ENCODE measurements at regions not wholly inside any gene's neighbourhood (a gene's known extent, or its start where the extent isn't known, plus 50 kb on each side); places are given as distances from the start of the nearest gene placed in this dataset.

DNA sequence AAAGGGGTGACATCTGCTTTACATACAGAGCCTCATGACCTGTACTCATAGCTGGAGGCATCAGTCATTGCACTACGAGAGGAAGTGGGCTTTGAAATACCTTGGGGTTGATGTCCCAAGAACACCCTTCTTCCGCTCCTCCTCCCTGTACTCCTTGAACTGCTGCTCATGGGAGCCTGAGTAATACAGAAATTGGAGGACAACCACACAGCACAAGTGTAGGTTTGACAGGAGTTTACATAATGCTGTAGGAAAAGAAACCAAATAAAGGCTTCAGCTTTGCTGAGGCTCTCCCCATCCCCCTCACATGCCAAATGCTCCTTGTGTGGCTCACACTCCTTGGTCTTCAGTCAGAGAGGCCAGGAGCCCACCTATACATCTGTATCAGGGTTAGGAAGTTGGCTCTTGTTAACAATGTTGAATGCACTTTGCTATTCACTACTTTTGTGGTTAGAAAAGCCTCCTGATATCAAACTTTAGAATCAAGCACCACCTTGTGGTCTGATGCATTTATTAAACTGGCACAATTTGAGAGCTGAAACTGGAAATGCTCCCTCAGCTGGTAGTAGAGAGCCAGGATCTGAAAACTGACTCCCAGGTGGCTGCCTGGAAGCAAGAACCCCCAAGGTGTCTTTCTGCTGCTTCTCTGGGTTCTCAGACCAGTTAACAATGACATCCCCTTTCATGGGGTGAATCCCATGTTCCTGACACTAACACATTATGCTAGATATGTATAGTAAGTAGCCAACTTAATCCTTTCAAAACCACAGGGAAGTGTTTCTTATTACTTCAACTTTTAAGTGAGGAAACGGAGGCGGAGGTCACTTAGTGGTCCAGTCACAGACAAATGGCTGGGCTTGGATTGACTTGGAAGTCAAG is 56.2 kb upstream of the EDN1 start:
- Histone ChIP-seq H2BK120ac (replicated peaks; ENCODE audit: low read depth, low read length) (no peak overlapping the region), H3K9me3 (ENCODE audit: insufficient read depth in 2 of 2, low read depth in 1 of 2, low read length in 1 of 2) (no peaks in the 10 kb centered on the region), H2AFZ (ENCODE audit: low read length) (peak overlapping the region; percentile 87; the same call in 1 of the 2 replicates), H2BK5ac (ENCODE audit: low read depth, low read length) (no peak overlapping the region), H4K20me1 (replicated peaks in 1 of 2; ENCODE audit: control insufficient read depth in 1 of 2, insufficient read depth in 2 of 2, low read length in 2 of 2) (no peaks in the 10 kb centered on the region), H3K36me3 (ENCODE audit: control insufficient read depth in 2 of 4, insufficient read depth in 4 of 4, low read length in 3 of 4) (no peaks in the 10 kb centered on the region), H3K4ac (replicated peaks; ENCODE audit: insufficient read length, low read depth, low read length) (no peak overlapping the region), H3K4me1 (replicated peaks in 1 of 4; ENCODE audit: control insufficient read depth in 3 of 4, insufficient read depth in 4 of 4, low read length in 3 of 4) (peaks cover 0 to 7% (median 1%) of the 10 kb centered on the region in 4 experiments; a peak in 2 of 7 replicates), H3K79me1 (ENCODE audit: low read depth, low read length) (no peaks in the 10 kb centered on the region), H3K27me3 (replicated peaks in 1 of 4; ENCODE audit: control insufficient read depth in 3 of 4, extremely low read depth in 1 of 4, insufficient read depth in 3 of 4, low read length in 3 of 4) (no peaks in the 10 kb centered on the region), H2BK12ac (ENCODE audit: low read depth, low read length) (0 out of 2 replicates have a peak overlapping the region, but pooled peaks have one; percentile 20), H4K91ac (replicated peaks; ENCODE audit: insufficient read length, low read length) (no peak overlapping the region), H3K18ac (ENCODE audit: extremely low read depth, low read length) (no peak overlapping the region), H3K56ac (replicated peaks; ENCODE audit: insufficient read length, low read depth, low read length) (no peak overlapping the region), H3K4me3 (ENCODE audit: extremely low read depth in 1 of 4, insufficient read depth in 2 of 4, low read depth in 3 of 4, low read length in 4 of 4) (no peak overlapping the region), H3K27ac (ENCODE audit: low read depth, low read length) (no peak overlapping the region), H3K79me2 (ENCODE audit: control insufficient read depth in 1 of 2, insufficient read depth in 2 of 2, low read length in 2 of 2) (no peaks in the 10 kb centered on the region), H3K23me2 (ENCODE audit: low read depth, low read length) (no peaks in the 10 kb centered on the region), H2AK5ac (ENCODE audit: low read depth, low read length) (no peak overlapping the region), H2BK20ac (ENCODE audit: low read length) (no peak overlapping the region), H3K23ac (ENCODE audit: insufficient read length) (no peak overlapping the region), H2BK15ac (ENCODE audit: low read length) (no peak overlapping the region; the same call in 1 of the 2 replicates), H4K8ac (ENCODE audit: extremely low read depth, insufficient read depth, low read length) (no peak overlapping the region), H3K4me2 (ENCODE audit: insufficient read depth in 1 of 2, low read depth in 2 of 2, low read length in 2 of 2) (no peak overlapping the region), H4K5ac (ENCODE audit: insufficient read length, low read depth, low read length) (no peak overlapping the region), H3K9ac (replicated peaks in 1 of 4; ENCODE audit: extremely low read depth in 1 of 4, low read depth in 3 of 4, low read length in 3 of 4) (no peak overlapping the region), H3K14ac (ENCODE audit: insufficient read length) (no peak overlapping the region)
- FAIRE-seq = peak; percentile 82
- CTCF ChIA-PET (ENCODE audit: partially characterized antibody) = interaction anchor here (0.6 to 2.2 kb wide), 23 partner anchors 10 to 650 kb away, joined by 3 to 14 read pairs (median 3); partner anchors contain the start of gene EDN1
- DNase-seq (ENCODE audit: low read depth in 1 of 2, low spot score in 2 of 2) = peak in 1 of 2 experiments; percentile 15
- POLR2A ChIA-PET (ENCODE audit: partially characterized antibody) = no interaction called here
- 91% methylated on average over 4 of the region's 4 CpGs; no CpG with 5 or more reads in 1 of the 2 experiments for WGBS, 2 experiments (ENCODE audit: extremely low coverage in 1 of 2, insufficient coverage in 1 of 2, insufficient read length in 1 of 2, insufficient replicate concordance in 2 of 2, low coverage in 1 of 2, low lambda C conversion rate in 2 of 2, missing lambda C conversion rate in 1 of 2)
- no peak for TF ChIP-seq KDM1A (IDR thresholded peaks at IDR 0.05; ENCODE audit: borderline replicate concordance, low read length)
- TF ChIP-seq RAD21 (IDR thresholded peaks at IDR 0.05 in 1 of 2, conservative IDR thresholded peaks at IDR 0.05 in 1 of 2; ENCODE audit: low read depth in 2 of 2, low read length in 2 of 2) = peak; percentile 74 to 79
- no peak for TF ChIP-seq SIRT6 (IDR thresholded peaks at IDR 0.05; ENCODE audit: low read length)
- TF ChIP-seq POU5F1 (IDR thresholded peaks at IDR 0.05; ENCODE audit: low read depth, low read length) = no peak
- TF ChIP-seq, protein P1, sequence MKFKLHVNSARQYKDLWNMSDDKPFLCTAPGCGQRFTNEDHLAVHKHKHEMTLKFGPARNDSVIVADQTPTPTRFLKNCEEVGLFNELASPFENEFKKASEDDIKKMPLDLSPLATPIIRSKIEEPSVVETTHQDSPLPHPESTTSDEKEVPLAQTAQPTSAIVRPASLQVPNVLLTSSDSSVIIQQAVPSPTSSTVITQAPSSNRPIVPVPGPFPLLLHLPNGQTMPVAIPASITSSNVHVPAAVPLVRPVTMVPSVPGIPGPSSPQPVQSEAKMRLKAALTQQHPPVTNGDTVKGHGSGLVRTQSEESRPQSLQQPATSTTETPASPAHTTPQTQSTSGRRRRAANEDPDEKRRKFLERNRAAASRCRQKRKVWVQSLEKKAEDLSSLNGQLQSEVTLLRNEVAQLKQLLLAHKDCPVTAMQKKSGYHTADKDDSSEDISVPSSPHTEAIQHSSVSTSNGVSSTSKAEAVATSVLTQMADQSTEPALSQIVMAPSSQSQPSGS (IDR thresholded peaks at IDR 0.05; ENCODE audit: low read length) = no peak
- no peak for TF ChIP-seq CBX5 (IDR thresholded peaks at IDR 0.05; ENCODE audit: low read depth, low read length)
- no peak for TF ChIP-seq SRF (IDR thresholded peaks at IDR 0.05; ENCODE audit: low read depth, low read length)
- no peak for TF ChIP-seq KDM5A (IDR thresholded peaks at IDR 0.05; ENCODE audit: low read length)
- no peak for TF ChIP-seq YY1 (IDR thresholded peaks at IDR 0.05; ENCODE audit: low read depth, low read length)
- no peak for TF ChIP-seq TAF7 (optimal IDR thresholded peaks at IDR 0.05; ENCODE audit: borderline replicate concordance, low read depth, low read length)
